ENCODE measurements at regions not wholly inside any gene's neighbourhood (a gene's known extent, or its start where the extent isn't known, plus 50 kb on each side); places are given as distances from the start of the nearest gene placed in this dataset.

DNA sequence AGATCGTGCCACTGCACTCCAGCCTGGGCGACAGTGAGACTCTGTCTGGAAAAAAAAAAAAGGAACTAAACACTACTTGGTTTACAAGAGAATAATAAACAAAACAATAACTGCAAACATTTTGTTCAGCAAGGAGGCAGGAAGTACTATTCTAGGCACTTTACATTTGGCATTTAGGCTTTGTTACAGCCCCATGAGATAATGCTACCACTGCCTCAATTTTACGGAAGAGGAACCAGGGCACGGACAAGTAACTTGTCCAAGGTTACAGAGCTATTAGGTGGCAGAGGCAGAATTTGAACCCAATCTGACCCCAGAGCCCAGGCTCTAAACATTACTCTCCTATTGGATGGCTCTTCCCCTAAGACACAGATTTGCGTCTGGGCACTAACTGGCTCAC lies 108.7 kb upstream of the AKIP1 start:
- H3K79me2 ChIP-seq (ENCODE audit: control insufficient read depth, insufficient read depth, low read length): no peaks in the 10 kb centered on the region
- no peaks in the 10 kb centered on the region for H3K4me1 ChIP-seq (ENCODE audit: control insufficient read depth in 2 of 2, insufficient read depth in 2 of 2, low read length in 2 of 2)
- Mint-ChIP-seq H3K9me3 (ENCODE audit: insufficient read depth) (no peaks in the 10 kb centered on the region), H3K4me3 (no peak overlapping the region), H3K27ac (no peak overlapping the region), H3K27me3 (peaks cover 5% of the 10 kb centered on the region), H3K4me1 (no peaks in the 10 kb centered on the region)
- no peak for TF ChIP-seq CTCF (IDR thresholded peaks at IDR 0.05)
- no peak for TF ChIP-seq EZH2 (IDR thresholded peaks at IDR 0.05; ENCODE audit: borderline replicate concordance, insufficient read depth, low read depth, low read length, poor library complexity, severe bottlenecking)
- no peak overlapping the region for H3K4me2 ChIP-seq (replicated peaks; ENCODE audit: low read depth, low read length, poor library complexity, severe bottlenecking)
- ChIA-PET POLR2A (no interaction called here), CTCF (no interaction called here)
- H3K27me3 ChIP-seq (replicated peaks in 1 of 4; ENCODE audit: control extremely low read depth in 1 of 4, control insufficient read depth in 3 of 4, insufficient read depth in 4 of 4, low read length in 3 of 4): no peaks in the 10 kb centered on the region
- ATAC-seq (ENCODE audit: low read depth) (no peak), DNase-seq (no peak)
- H2AFZ ChIP-seq (ENCODE audit: insufficient read depth, low read depth, low read length, poor library complexity, severe bottlenecking): no peak overlapping the region
- intact Hi-C loops (cut with micrococcal nuclease): no loop called here
- no peak overlapping the region for H3K27ac ChIP-seq (ENCODE audit: low read length in 2 of 2)
- WGBS (ENCODE audit: insufficient coverage): 100% methylated on average over 2 of the region's 5 CpGs
- no peaks in the 10 kb centered on the region for H3K9me3 ChIP-seq (ENCODE audit: control extremely low read depth in 1 of 3, control insufficient read depth in 2 of 3, insufficient read depth in 1 of 3, low read length in 2 of 3)
- H4K20me1 ChIP-seq (ENCODE audit: control insufficient read depth, insufficient read depth, low read length, poor library complexity, severe bottlenecking): no peaks in the 10 kb centered on the region
- H3K9ac ChIP-seq (ENCODE audit: low read length): no peak overlapping the region
- H3K36me3 ChIP-seq (replicated peaks in 1 of 2; ENCODE audit: control extremely low read depth in 1 of 2, control insufficient read depth in 1 of 2, extremely low read depth in 1 of 2, insufficient read depth in 2 of 2, low read length in 1 of 2): no peaks in the 10 kb centered on the region
- H3K4me3 ChIP-seq (ENCODE audit: control extremely low read depth in 1 of 5, extremely low read depth in 1 of 5, insufficient read depth in 1 of 5, low read depth in 2 of 5, low read length in 4 of 5): no peak overlapping the region

- 91% methylated on average over 6 of the region's 6 CpGs for WGBS (ENCODE audit: insufficient coverage)
- H3K9me3 Mint-ChIP-seq (ENCODE audit: insufficient read depth): no peaks in the 10 kb centered on the region
- peaks cover 0 to 8% (median under 1%) of the 10 kb centered on the region in 4 experiments for H3K27me3 ChIP-seq (replicated peaks in 1 of 4; ENCODE audit: control extremely low read depth in 1 of 4, control insufficient read depth in 3 of 4, insufficient read depth in 4 of 4, low read length in 3 of 4)
- no peaks in the 10 kb centered on the region for H3K4me1 ChIP-seq (ENCODE audit: control insufficient read depth in 2 of 2, insufficient read depth in 2 of 2, low read length in 2 of 2)
- no peaks in the 10 kb centered on the region for H3K4me1 Mint-ChIP-seq
- H3K4me3 Mint-ChIP-seq: no peak overlapping the region
- ATAC-seq (ENCODE audit: low read depth): no peak
- intact Hi-C loops (cut with micrococcal nuclease): no loop called here
- no peaks in the 10 kb centered on the region for H3K36me3 ChIP-seq (replicated peaks in 1 of 2; ENCODE audit: control extremely low read depth in 1 of 2, control insufficient read depth in 1 of 2, extremely low read depth in 1 of 2, insufficient read depth in 2 of 2, low read length in 1 of 2)
- H3K9ac ChIP-seq (ENCODE audit: low read length): no peak overlapping the region
- no peak overlapping the region for H3K4me2 ChIP-seq (replicated peaks; ENCODE audit: low read depth, low read length, poor library complexity, severe bottlenecking)
- DNase-seq: no peak
- H4K20me1 ChIP-seq (ENCODE audit: control insufficient read depth, insufficient read depth, low read length, poor library complexity, severe bottlenecking): no peaks in the 10 kb centered on the region
- no peak overlapping the region for H2AFZ ChIP-seq (ENCODE audit: insufficient read depth, low read depth, low read length, poor library complexity, severe bottlenecking)
- TF ChIP-seq CTCF (IDR thresholded peaks at IDR 0.05) (no peak), EZH2 (IDR thresholded peaks at IDR 0.05; ENCODE audit: borderline replicate concordance, insufficient read depth, low read depth, low read length, poor library complexity, severe bottlenecking) (no peak)
- no peaks in the 10 kb centered on the region for H3K79me2 ChIP-seq (ENCODE audit: control insufficient read depth, insufficient read depth, low read length)
- CTCF ChIA-PET: no interaction called here
- H3K27ac ChIP-seq (ENCODE audit: low read length in 2 of 2): no peak overlapping the region
- H3K4me3 ChIP-seq (ENCODE audit: control extremely low read depth in 1 of 5, extremely low read depth in 1 of 5, insufficient read depth in 1 of 5, low read depth in 2 of 5, low read length in 4 of 5): no peak overlapping the region
- no peak overlapping the region for H3K27ac Mint-ChIP-seq
- H3K27me3 Mint-ChIP-seq: peaks cover under 1% of the 10 kb centered on the region
- POLR2A ChIA-PET: no interaction called here
- no peaks in the 10 kb centered on the region for H3K9me3 ChIP-seq (ENCODE audit: control extremely low read depth in 1 of 3, control insufficient read depth in 2 of 3, insufficient read depth in 1 of 3, low read length in 2 of 3)
These were observed 107.0 kb upstream of the AKIP1 start for GRCh38 chr11:8803973-8804372.

Measured in B cell (primary cell).